GM23248 (cell line): ENCODE measurements at regions not wholly inside any gene's neighbourhood (a gene's known extent, or its start where the extent isn't known, plus 50 kb on each side); places are given as distances from the start of the nearest gene placed in this dataset.

Experiments
- EZH2 ChIP-seq: fragments of 200-600 bp; sonication (generic); IDR thresholded peaks from 2 replicates; pipeline ENCODE4 v1.6.1; 2018; ENCODE audit warnings: antibody characterized with exemption, mild to moderate bottlenecking; ENCODE audit not compliant: insufficient read depth, poor library complexity, severe bottlenecking
- EZH2phosphoT487 ChIP-seq: fragments of 200-600 bp; sonication (generic); IDR thresholded peaks from 2 replicates; pipeline ENCODE4 v1.6.1; 2018; ENCODE audit warnings: antibody characterized with exemption, moderate library complexity, mild to moderate bottlenecking, low read depth; ENCODE audit not compliant: insufficient read depth

GRCh38 chr4:64821219-64821976 lies 412.1 kb upstream of the TECRL start:
- TF ChIP-seq EZH2phosphoT487 (no peak), EZH2 (no peak)
